ENCODE measurements at regions not wholly inside any gene's neighbourhood (a gene's known extent, or its start where the extent isn't known, plus 50 kb on each side); places are given as distances from the start of the nearest gene placed in this dataset.

- TF ChIP-seq FOS (IDR thresholded peaks at IDR 0.05; ENCODE audit: borderline replicate concordance, insufficient read depth, low read length) (no peak), POLR2A (IDR thresholded peaks at IDR 0.05; ENCODE audit: low read depth, low read length) (no peak)
Measured at GRCh38 chr15:38626443-38627050, 61.9 kb upstream of the RASGRP1 start.

All from endothelial cell of umbilical vein (primary cell).